ENCODE measurements at regions not wholly inside any gene's neighbourhood (a gene's known extent, or its start where the extent isn't known, plus 50 kb on each side); places are given as distances from the start of the nearest gene placed in this dataset.

GRCh38 chr1:229736376-229736775 lies 110.3 kb downstream of the URB2 start:
- TF ChIP-seq CTCF (IDR thresholded peaks at IDR 0.05) = no peak
- TF ChIP-seq POLR2A (IDR thresholded peaks at IDR 0.05) = no peak
